Right ventricle myocardium superior (tissue), 1 donor: ENCODE measurements at regions not wholly inside any gene's neighbourhood (a gene's known extent, or its start where the extent isn't known, plus 50 kb on each side); places are given as distances from the start of the nearest gene placed in this dataset.

ENCODE experiments used
- ATAC-seq: fragments of 200-7000 bp; cut with Tn5 transposase; one replicate; pipeline ENCODE4 v1.9.1; 2020; ENCODE audit warnings: mild to moderate bottlenecking; ENCODE audit not compliant: poor library complexity
- DNase-seq: peaks from one replicate; pipeline ENCODE4 v3.0.0-alpha.2; 2020
- intact Hi-C: fragments of 100-400 bp; cut with DNase I; formaldehyde crosslinking; loops from one replicate; pipeline ENCODE4 v1.11.2; 2022
- donor health status: DM: no; HTN: yes; CAD: no; lungs with severe emphysema.

GRCh38 chr13:78376033-78376432 is 227.3 kb downstream of the POU4F1 start:
- DNase-seq, result no peak
- intact Hi-C loops, result no loop called here
- peak; percentile 69 for ATAC-seq

DNA sequence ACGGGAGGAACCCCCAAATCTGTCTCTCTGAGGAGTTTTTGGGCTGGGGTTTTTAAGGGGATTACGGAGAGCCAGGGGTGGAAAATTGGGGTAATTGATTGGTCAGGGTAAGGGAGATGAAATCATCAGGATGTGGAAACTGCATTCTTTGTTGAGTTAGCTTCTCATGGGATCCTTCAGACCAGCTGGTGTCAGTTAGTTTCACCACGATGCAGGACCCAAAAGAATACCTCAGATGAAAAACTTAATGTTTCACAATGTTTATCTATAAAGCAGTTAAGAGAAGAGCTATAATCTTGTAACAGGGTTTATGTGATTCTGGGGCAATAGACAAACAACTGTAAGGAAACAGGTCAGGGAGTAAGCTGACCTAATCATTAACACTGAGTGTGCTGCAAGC is 230.8 kb downstream of the POU4F1 start:
- intact Hi-C loops, result no loop called here
- DNase-seq (no peak), ATAC-seq (peak; percentile 85)

DNA sequence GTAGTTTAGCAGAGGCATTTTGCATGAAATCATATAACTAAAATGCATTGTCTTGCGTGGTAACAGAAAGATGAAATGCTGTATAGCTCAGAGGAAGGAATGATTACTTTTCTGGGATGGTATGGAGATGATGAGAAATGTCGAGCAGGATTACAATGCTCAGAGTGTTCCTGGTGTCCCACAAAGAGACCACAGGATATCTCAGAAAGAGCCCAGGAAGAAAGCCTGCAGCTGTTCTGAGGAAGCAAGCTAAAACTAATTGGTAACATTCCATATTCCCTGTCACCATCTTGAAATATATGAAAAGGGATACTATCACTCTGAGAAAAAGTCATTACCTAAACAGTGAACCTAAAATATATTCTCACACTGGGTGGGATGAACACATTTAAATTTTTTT is 233.1 kb downstream of the POU4F1 start:
- DNase-seq (no peak), ATAC-seq (no peak)
- intact Hi-C loops, result no loop called here

DNA sequence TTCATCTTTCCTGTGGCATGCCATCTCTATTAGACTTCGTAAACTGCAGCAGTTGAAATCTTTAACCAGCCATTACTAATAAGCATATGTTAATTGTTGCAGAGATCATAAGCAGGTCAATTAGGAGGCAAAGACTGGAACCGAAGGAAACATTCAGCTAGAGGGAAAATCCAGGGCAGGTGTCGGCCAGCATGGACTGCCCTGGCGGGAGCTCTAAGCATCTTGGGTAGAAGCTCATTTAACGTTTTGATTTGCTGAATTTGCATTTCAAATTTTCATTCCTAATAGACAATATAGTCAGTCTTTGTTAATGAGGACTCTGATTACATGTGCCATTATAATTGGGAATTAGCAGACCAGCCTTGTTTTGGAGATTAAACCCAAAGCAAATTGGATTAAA is 238.6 kb downstream of the POU4F1 start:
- ATAC-seq (no peak), DNase-seq (no peak)
- intact Hi-C loops, result no loop called here

GRCh38 chr13:78341032-78341431 is 262.3 kb downstream of the POU4F1 start:
- DNase-seq (no peak), ATAC-seq (no peak)
- intact Hi-C loops, result no loop called here

DNA sequence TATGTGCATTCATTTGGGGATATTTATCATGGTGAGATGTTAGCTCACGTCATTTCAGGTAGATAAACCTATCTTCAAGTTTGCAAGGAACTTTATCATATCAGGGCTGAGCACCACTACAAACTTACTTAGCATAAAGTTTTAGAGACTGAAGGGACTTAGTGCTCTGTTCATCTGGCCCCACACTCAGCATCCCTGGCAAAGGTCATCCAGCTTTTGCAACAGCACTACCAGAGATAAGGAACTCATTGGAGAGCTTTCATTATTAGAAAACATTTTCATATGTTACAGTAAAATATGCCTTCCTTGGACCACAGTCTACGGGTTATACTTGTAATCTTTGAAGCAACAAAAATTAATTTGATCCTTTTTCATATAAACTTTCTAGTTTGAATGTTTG is 263.4 kb downstream of the POU4F1 start:
- DNase-seq (peak; percentile 39), ATAC-seq (peak; percentile 39)
- intact Hi-C loops, result no loop called here

GRCh38 chr13:78334059-78334458 is 269.3 kb downstream of the POU4F1 start:
- ATAC-seq (no peak), DNase-seq (no peak)
- intact Hi-C loops, result no loop called here

GRCh38 chr13:78326633-78327032 is 276.7 kb downstream of the POU4F1 start:
- DNase-seq (no peak), ATAC-seq (no peak)
- intact Hi-C loops, result no loop called here

DNA sequence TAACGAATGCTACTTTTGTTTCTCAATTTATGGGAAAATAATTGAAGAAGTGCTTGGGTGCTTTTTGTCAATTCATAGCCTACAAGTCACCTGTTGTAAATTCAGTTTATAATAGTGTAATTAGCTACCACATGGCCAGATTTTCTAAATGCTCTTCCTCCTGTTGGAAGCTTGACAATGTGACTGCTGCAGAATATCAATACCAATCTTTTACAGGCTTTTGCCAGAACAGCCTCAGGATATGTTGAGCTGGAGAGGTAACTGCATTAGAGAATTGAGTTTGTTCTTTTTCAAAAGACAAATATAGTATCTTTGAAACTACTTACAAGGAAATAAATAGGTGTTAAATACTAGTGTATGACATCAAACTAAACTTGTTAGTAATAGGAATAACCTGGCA is 277.8 kb downstream of the POU4F1 start:
- ATAC-seq, result no peak
- no peak for DNase-seq
- intact Hi-C loops, result no loop called here

DNA sequence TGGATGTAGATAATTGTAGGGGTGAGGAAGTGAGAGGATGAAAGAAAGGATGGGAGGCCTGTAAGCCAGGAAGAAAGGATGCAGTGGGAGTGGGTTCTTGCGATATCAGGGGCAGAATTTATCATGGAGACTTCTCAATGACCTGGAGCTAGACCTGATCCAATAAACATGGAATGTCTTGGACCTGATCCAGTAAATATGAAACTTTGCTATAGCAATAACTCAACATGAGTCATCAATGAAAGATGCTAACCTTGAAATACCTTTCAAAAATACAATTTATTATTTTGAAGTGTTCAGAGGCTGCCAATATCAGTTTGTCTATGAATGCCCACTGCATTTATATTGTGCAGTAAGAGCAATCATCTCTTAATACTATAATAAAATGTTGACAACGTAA is 279.5 kb downstream of the POU4F1 start:
- intact Hi-C loops, result no loop called here
- ATAC-seq (no peak), DNase-seq (no peak)

- intact Hi-C loops, result no loop called here
- no peak for DNase-seq
- no peak for ATAC-seq
Measured at GRCh38 chr13:78323040-78323439, 280.3 kb downstream of the POU4F1 start.

DNA sequence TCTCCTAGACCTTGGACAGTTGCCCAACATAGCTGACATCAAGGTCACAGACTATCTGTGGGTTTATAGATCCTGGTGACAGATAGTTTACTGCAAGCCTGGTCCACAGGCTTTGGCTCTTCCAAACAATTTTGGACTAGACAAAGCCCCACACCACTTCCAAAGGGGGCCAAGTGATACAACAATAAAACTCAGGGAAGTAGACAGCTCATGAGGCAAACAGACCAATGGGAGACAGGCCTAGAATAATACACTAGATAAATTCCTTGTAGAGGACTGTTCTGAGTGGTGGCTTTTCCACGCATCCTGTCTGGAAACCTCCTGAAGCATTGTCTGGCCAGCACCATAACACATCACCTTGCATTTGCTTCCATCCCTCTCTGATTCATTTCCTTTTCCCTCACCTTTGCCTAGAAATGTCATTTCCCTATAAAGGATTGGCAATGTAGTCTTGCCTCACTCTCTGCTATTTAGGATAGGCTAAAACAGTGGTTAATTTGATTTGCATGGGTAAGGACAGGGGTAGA is 284.2 kb downstream of the POU4F1 start:
- DNase-seq (no peak), ATAC-seq (no peak)
- intact Hi-C loops, result no loop called here

- intact Hi-C loops, result no loop called here
- DNase-seq, result no peak
- peak; percentile 41 for ATAC-seq
Measured at GRCh38 chr13:78317030-78317429, 286.3 kb downstream of the POU4F1 start.

DNA sequence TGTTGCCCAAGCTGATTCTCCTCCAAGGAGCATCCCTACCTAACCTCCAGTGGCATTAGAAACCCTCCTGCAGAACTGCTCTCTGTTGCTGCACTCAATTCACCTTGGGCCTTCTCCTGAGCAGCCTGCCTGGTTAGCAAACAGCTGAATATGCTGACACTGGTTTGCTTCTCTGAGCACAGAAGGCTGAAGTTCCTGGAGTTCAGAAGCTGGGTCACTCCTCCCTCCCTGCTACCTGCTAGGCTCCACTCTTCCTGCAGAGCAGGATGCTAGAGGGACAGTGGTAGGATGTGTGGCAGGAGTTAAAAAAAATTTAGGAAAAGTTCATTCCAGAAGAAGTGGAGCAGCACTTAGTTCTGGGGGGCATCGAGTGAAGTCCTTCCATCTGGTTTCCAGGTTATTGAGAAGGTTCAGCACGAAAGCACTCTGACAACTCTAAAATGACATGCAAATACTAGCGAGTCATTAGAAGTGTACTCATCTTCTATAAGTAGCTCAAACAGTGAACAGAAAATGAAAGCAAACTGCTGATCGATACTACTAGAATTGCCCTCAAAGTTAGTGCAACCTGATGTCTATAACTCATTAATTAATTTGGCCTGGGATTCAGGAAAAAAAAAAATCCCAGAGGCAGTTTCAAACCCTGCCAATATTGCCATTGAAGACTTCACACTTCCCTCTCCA is 293.7 kb downstream of the POU4F1 start:
- intact Hi-C loops, result no loop called here
- ATAC-seq, result no peak
- DNase-seq, result no peak

GRCh38 chr13:78306519-78307206 is 296.7 kb downstream of the POU4F1 start:
- intact Hi-C loops, result no loop called here
- DNase-seq (no peak), ATAC-seq (no peak)

GRCh38 chr13:78305171-78305570 is 298.2 kb downstream of the POU4F1 start:
- DNase-seq, result no peak
- ATAC-seq, result no peak
- intact Hi-C loops, result no loop called here

GRCh38 chr13:78299832-78300623 is 303.3 kb downstream of the POU4F1 start:
- intact Hi-C loops, result no loop called here

DNA sequence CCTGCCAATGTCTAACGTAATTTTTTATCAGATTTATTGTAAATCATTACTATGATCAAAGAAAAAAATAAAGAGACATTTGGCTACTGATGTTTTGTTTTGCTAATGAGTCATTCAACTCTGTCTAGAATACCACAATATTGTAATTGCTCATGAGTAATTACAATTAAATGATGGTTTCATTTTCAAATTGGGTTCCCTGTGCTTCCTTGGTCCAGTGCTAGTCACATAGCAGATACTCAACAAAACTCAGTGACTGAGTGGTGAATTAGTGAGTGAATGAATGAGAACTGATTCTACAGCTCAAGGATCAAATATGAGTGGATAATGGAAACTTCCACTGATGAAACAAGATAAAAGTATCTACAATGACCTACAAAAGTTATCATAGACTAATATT is 304.7 kb downstream of the POU4F1 start:
- DNase-seq (no peak), ATAC-seq (no peak)
- intact Hi-C loops, result no loop called here

More at GRCh38 chr13:78299832-78300623, 303.3 kb downstream of the POU4F1 start:
- DNase-seq (no peak), ATAC-seq (no peak)

DNA sequence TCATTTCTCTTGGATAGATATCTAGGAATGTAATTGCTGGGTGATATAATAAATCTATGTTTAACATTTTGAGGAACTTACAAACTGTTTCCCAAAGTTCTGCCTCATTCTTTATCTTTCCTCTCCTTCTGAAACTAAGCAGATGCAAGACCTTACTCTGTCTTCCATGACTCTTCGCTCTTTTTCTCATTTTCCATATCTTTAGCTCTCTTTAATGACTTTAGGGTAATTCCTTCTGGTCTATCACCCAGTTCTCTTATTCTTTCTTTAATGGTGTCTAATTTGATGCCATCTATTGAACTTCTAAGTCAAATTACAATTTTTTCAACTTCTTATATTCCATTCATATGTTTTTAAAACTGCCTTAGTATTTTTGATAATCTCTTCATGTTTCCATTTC is 316.6 kb downstream of the POU4F1 start:
- DNase-seq, result no peak
- no peak for ATAC-seq
- intact Hi-C loops, result no loop called here

- DNase-seq, result no peak
- intact Hi-C loops, result no loop called here
- ATAC-seq, result no peak
Measured at GRCh38 chr13:78265098-78265497, 338.3 kb downstream of the POU4F1 start.
